Mesenchymal stem cell (in vitro differentiated cells and primary cell): ENCODE measurements at regions not wholly inside any gene's neighbourhood (a gene's known extent, or its start where the extent isn't known, plus 50 kb on each side); places are given as distances from the start of the nearest gene placed in this dataset.
"Not testable (repeated sequence)": the region's sequence is repeated elsewhere in the genome, so short reads cannot be mapped to it uniquely, and the experiment has no call there.

Experiments
- DNase-seq: peaks from one replicate; pipeline ENCODE4 v3.0.0-alpha.2; 2013
- H2AFZ ChIP-seq: one replicate; pipeline ENCODE4 v1.6.1; 2013; ENCODE audit warnings: low read depth, mild to moderate bottlenecking, control low read depth, inconsistent platforms, low read length, moderate library complexity
- H2AK5ac ChIP-seq: 2 replicates; pipeline ENCODE4 v1.6.1; 2013; ENCODE audit warnings: low read length, moderate library complexity, mild to moderate bottlenecking, inconsistent platforms; ENCODE audit not compliant: severe bottlenecking
- H2BK120ac ChIP-seq: one replicate; pipeline ENCODE4 v1.6.1; 2013; ENCODE audit warnings: low read depth, mild to moderate bottlenecking, inconsistent platforms, low read length, moderate library complexity
- H2BK12ac ChIP-seq, 2 experiments: one replicate each; pipeline ENCODE4 v1.6.1; 2013; ENCODE audit warnings: inconsistent platforms in 2 of 2, low read length in 2 of 2, mild to moderate bottlenecking in 2 of 2, moderate library complexity in 2 of 2, control low read depth in 1 of 2
- H2BK15ac ChIP-seq: one replicate; pipeline ENCODE4 v1.6.1; 2013; ENCODE audit warnings: mild to moderate bottlenecking, low read depth, inconsistent platforms; ENCODE audit not compliant: poor library complexity, severe bottlenecking
- H2BK5ac ChIP-seq: 2 replicates; pipeline ENCODE4 v1.6.1; 2013; ENCODE audit warnings: low read depth, mild to moderate bottlenecking, low read length, control low read depth, inconsistent platforms; ENCODE audit not compliant: poor library complexity, severe bottlenecking
- H3K14ac ChIP-seq, 2 experiments: one replicate each; pipeline ENCODE4 v1.6.1; 2013; ENCODE audit warnings: inconsistent platforms in 2 of 2, low read length in 2 of 2, control low read depth in 1 of 2, mild to moderate bottlenecking in 1 of 2, moderate library complexity in 1 of 2
- H3K18ac ChIP-seq, 2 experiments: one replicate each; pipeline ENCODE4 v1.6.1; 2013; ENCODE audit warnings: inconsistent platforms in 2 of 2, low read length in 2 of 2, control low read depth in 1 of 2, low read depth in 1 of 2, mild to moderate bottlenecking in 1 of 2
- H3K23ac ChIP-seq, 2 experiments: one replicate each; pipeline ENCODE4 v1.6.1; 2013; ENCODE audit warnings: inconsistent platforms in 2 of 2, low read length in 2 of 2, mild to moderate bottlenecking in 2 of 2, moderate library complexity in 2 of 2, control low read depth in 1 of 2
- H3K27ac ChIP-seq: 2 replicates; pipeline ENCODE4 v1.5.1; 2013; ENCODE audit warnings: mild to moderate bottlenecking, moderate library complexity, low read length, control low read depth, inconsistent platforms; ENCODE audit not compliant: poor library complexity, severe bottlenecking
- H3K27me3 ChIP-seq, 2 experiments: 2 replicates each; pipeline versions ENCODE4 v1.6.1 to v1.7.0; 2013; ENCODE audit warnings: low read length in 2 of 2, mild to moderate bottlenecking in 2 of 2, moderate library complexity in 2 of 2, control low read depth in 1 of 2, inconsistent platforms in 1 of 2; ENCODE audit not compliant: control insufficient read depth in 1 of 2, insufficient read depth in 1 of 2
- H3K36me3 ChIP-seq, 2 experiments: 2 replicates each; pipeline versions ENCODE4 v1.6.1 to v1.7.0; 2013; ENCODE audit warnings: low read length in 2 of 2, control low read depth in 1 of 2, inconsistent platforms in 1 of 2, low read depth in 1 of 2, mild to moderate bottlenecking in 1 of 2; ENCODE audit not compliant: insufficient read depth in 2 of 2, control insufficient read depth in 1 of 2
- H3K4ac ChIP-seq, 2 experiments: one replicate each; pipeline ENCODE4 v1.6.1; 2013; ENCODE audit warnings: inconsistent platforms in 2 of 2, low read length in 2 of 2, mild to moderate bottlenecking in 2 of 2, moderate library complexity in 2 of 2, control low read depth in 1 of 2, low read depth in 1 of 2
- H3K4me1 ChIP-seq: 2 replicates; pipeline ENCODE4 v1.6.1; 2013; ENCODE audit warnings: low read depth, low read length, control low read depth; ENCODE audit not compliant: control insufficient read depth, insufficient read depth
- H3K4me2 ChIP-seq: 2 replicates; pipeline ENCODE4 v1.6.1; 2013; ENCODE audit warnings: low read length, mild to moderate bottlenecking, inconsistent platforms; ENCODE audit not compliant: poor library complexity, severe bottlenecking
- H3K4me3 ChIP-seq, 2 experiments: 2 replicates each; pipeline versions ENCODE4 v1.5.1 to v1.7.0; 2013; ENCODE audit warnings: low read length in 2 of 2, mild to moderate bottlenecking in 2 of 2, control low read depth in 1 of 2, low read depth in 1 of 2; ENCODE audit not compliant: insufficient read depth in 1 of 2
- H3K79me1 ChIP-seq: replicated peaks from 2 replicates; pipeline ENCODE4 v1.6.1; 2013; ENCODE audit warnings: mild to moderate bottlenecking, control low read depth, low read length, inconsistent platforms; ENCODE audit not compliant: poor library complexity, severe bottlenecking
- H3K9ac ChIP-seq: 2 replicates; pipeline ENCODE4 v1.7.0; 2013; ENCODE audit warnings: mild to moderate bottlenecking, low read length, moderate library complexity
- H3K9me3 ChIP-seq: 2 replicates; pipeline ENCODE4 v1.7.0; 2013; ENCODE audit warnings: mild to moderate bottlenecking, low read length; ENCODE audit not compliant: control insufficient read depth
- H4K8ac ChIP-seq: one replicate; pipeline ENCODE4 v1.6.1; 2013; ENCODE audit warnings: inconsistent platforms, mild to moderate bottlenecking, low read length, moderate library complexity
- H4K91ac ChIP-seq: one replicate; pipeline ENCODE4 v1.6.1; 2013; ENCODE audit warnings: mild to moderate bottlenecking, low read length, inconsistent platforms
- WGBS: methylation state at CpG from one replicate; pipeline ENCODE4 v1.1.7; 2013; ENCODE audit warnings: mixed read lengths; 5-methylcytosine and 5-hydroxymethylcytosine counted together

DNA sequence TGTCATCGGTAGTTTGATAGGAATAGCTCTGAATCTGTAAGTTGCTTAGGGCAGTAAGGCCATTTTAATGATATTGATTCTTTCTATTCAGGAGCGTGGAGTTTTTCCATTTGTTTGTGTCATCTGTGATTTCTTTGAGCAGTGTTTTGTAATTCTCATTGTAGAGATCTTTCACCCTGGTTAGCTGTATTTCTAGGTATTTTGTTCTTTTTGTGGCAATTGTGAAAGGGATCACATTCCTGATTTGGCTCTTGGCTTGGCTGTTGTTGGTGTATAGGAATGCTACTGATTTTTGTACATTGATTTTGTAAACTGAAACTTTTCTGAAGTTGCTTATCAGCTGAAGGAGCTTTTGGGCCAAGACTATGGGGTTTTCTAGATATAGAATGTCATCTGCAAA is 115.7 kb upstream of the NR3C1 start:
- not testable (repeated sequence) for H3K9me3 ChIP-seq, H2AFZ ChIP-seq, H3K4me3 ChIP-seq, H2BK12ac ChIP-seq, H3K4ac ChIP-seq, H3K27me3 ChIP-seq, H2BK5ac ChIP-seq, H3K4me2 ChIP-seq, H3K36me3 ChIP-seq, H3K18ac ChIP-seq, H4K91ac ChIP-seq, H2BK120ac ChIP-seq, H3K4me1 ChIP-seq, H3K14ac ChIP-seq, H3K23ac ChIP-seq, H3K27ac ChIP-seq, H2BK15ac ChIP-seq, H4K8ac ChIP-seq, H3K9ac ChIP-seq, H2AK5ac ChIP-seq, H3K79me1 ChIP-seq, DNase-seq
- 91% methylated on average over 2 of the region's 2 CpGs for WGBS

DNA sequence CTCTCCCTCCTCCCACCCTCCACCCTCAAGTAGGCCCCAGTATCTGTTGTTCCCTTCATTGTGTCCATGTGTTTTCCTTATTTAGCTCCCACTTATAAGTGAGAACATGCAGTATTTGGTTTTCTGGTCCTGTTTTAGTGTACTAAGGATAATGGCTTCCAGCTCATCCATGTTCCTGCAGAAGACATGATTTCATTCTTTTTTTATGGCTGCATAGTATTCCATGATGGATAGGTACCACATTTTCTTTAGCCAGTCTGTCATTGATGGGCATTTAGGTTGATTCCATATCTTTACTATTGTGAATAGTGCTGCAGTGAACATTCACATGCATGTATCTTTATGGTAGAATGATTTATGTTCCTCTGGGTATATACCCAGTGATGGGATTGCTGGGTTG is 114.3 kb upstream of the NR3C1 start:
- not testable (repeated sequence) for H3K18ac ChIP-seq, H3K4ac ChIP-seq, H3K9me3 ChIP-seq, H3K79me1 ChIP-seq, H4K8ac ChIP-seq, H2AFZ ChIP-seq, H3K36me3 ChIP-seq, H3K4me2 ChIP-seq, H3K4me3 ChIP-seq, H2BK12ac ChIP-seq, H3K27ac ChIP-seq, H2BK120ac ChIP-seq, H3K9ac ChIP-seq, H2BK5ac ChIP-seq, H3K23ac ChIP-seq, H2BK15ac ChIP-seq, H3K27me3 ChIP-seq, DNase-seq, H2AK5ac ChIP-seq, H3K4me1 ChIP-seq, H4K91ac ChIP-seq, H3K14ac ChIP-seq

DNA sequence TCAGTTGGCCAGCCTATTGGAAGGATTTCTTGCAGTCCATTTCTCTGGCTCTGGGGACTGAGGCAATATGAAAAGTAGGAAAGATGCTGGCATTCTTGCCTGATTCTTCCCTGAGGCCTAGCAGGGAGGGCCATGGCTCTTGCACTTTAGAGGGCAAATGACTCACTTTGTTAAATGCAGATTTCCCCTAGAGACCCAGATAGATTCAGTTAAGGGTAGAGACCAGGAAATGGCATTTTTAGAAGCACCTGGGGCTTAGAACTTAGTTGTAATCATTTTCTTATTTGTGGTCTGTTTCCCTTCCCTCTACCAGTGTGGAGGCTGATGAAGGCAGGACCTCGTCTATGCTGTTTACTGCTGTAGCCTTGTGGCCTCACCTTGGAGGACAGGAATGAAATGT is 112.8 kb upstream of the NR3C1 start:
- no peak overlapping the region for H3K14ac ChIP-seq
- no peak overlapping the region for H3K23ac ChIP-seq
- no peak overlapping the region for H3K4me2 ChIP-seq
- no peak overlapping the region for H4K91ac ChIP-seq
- H2BK15ac ChIP-seq = no peak overlapping the region
- H3K36me3 ChIP-seq = no peaks in the 10 kb centered on the region
- no CpG with 5 or more reads among the region's 1 CpG for WGBS
- H3K9me3 ChIP-seq = no peaks in the 10 kb centered on the region
- no peak overlapping the region for H2AFZ ChIP-seq
- H3K9ac ChIP-seq = peak overlapping the region; percentile 77
- no peak for DNase-seq
- H3K18ac ChIP-seq = no peak overlapping the region
- no peak overlapping the region for H2BK12ac ChIP-seq
- H2BK120ac ChIP-seq = no peak overlapping the region
- H2BK5ac ChIP-seq = no peak overlapping the region
- peaks cover 2% of the 10 kb centered on the region for H3K4me1 ChIP-seq
- H3K4me3 ChIP-seq = peak overlapping the region in 1 of 2 experiments; percentile 20
- H4K8ac ChIP-seq = no peak overlapping the region
- no peak overlapping the region for H3K4ac ChIP-seq
- H3K79me1 ChIP-seq = no peaks in the 10 kb centered on the region
- H3K27ac ChIP-seq = no peak overlapping the region
- no peaks in the 10 kb centered on the region for H3K27me3 ChIP-seq
- no peak overlapping the region for H2AK5ac ChIP-seq

DNA sequence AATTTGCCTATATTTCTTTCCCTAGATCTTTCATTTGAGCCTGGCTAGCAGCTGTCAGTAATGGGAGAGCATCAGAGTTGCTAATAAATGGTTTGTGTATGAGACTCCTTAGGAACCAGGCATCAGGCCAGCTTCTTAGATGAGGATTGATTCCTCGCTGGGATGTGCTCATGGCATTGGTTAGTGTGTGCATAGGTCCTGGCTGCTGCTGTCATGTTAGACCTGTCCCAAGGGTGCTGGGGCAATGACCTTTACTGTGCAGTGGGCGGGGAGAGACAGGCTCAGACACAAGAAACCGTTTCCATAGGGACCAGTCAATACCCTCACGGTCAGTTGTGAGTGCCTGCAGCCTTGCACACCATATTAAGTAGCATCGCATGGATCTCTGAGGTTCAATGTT is 112.3 kb upstream of the NR3C1 start:
- no peak overlapping the region for H4K8ac ChIP-seq
- no peak overlapping the region for H3K4ac ChIP-seq
- H3K9me3 ChIP-seq = no peaks in the 10 kb centered on the region
- peak overlapping the region in 1 of 2 experiments; percentile 31 for H2BK12ac ChIP-seq
- peaks cover 2% of the 10 kb centered on the region for H3K4me1 ChIP-seq
- no peak overlapping the region for H4K91ac ChIP-seq
- H3K9ac ChIP-seq = peak overlapping the region; percentile 77
- H3K4me3 ChIP-seq = peak overlapping the region in 1 of 2 experiments; percentile 20
- H3K36me3 ChIP-seq = no peaks in the 10 kb centered on the region
- WGBS = 69% methylated on average over 5 of the region's 5 CpGs
- peak; percentile 22 for DNase-seq
- peak overlapping the region in 1 of 2 experiments; percentile 65 for H3K14ac ChIP-seq
- no peak overlapping the region for H3K4me2 ChIP-seq
- H3K18ac ChIP-seq = peak overlapping the region in 1 of 2 experiments; percentile 61
- H2BK120ac ChIP-seq = no peak overlapping the region
- no peaks in the 10 kb centered on the region for H3K27me3 ChIP-seq
- no peaks in the 10 kb centered on the region for H3K79me1 ChIP-seq
- H2AFZ ChIP-seq = no peak overlapping the region
- no peak overlapping the region for H3K23ac ChIP-seq
- no peak overlapping the region for H2AK5ac ChIP-seq
- no peak overlapping the region for H3K27ac ChIP-seq
- no peak overlapping the region for H2BK5ac ChIP-seq
- no peak overlapping the region for H2BK15ac ChIP-seq
